K562 (cell line): ENCODE measurements at regions not wholly inside any gene's neighbourhood (a gene's known extent, or its start where the extent isn't known, plus 50 kb on each side); places are given as distances from the start of the nearest gene placed in this dataset.

Source experiments
- KLF10 ChIP-seq: fragments of 250-450 bp; sonication (Bioruptor Pico); IDR thresholded peaks from 2 replicates; pipeline ENCODE4 v1.6.1; 2021; ENCODE audit warnings: matching md5 sums
- MNT ChIP-seq, 2 experiments: fragments of 450-650 bp; conservative IDR thresholded peaks; 2 replicates each; pipeline ENCODE4 v1.6.1; 2017; ENCODE audit warnings: mild to moderate bottlenecking in 2 of 2, moderate library complexity in 2 of 2

GRCh38 chr1:67942274-67942673, 108.2 kb downstream of the DIRAS3 start:
- TF ChIP-seq KLF10 (CRISPR knock-in tag) (no peak), MNT (conservative IDR thresholded peaks at IDR 0.05) (no peak)
